8988T (cell line): ENCODE measurements at regions not wholly inside any gene's neighbourhood (a gene's known extent, or its start where the extent isn't known, plus 50 kb on each side); places are given as distances from the start of the nearest gene placed in this dataset.
"Not testable (repeated sequence)": the region's sequence is repeated elsewhere in the genome, so short reads cannot be mapped to it uniquely, and the experiment has no call there.

Experiments
- DNase-seq: peaks from one replicate; pipeline ENCODE4 v3.0.0; 2011

GRCh38 chr2:14756122-14756541 lies 123.6 kb downstream of the LRATD1 start:
- DNase-seq, result no peak

- DNase-seq, result no peak
These were observed 124.6 kb downstream of the LRATD1 start for GRCh38 chr2:14756981-14757657.

- DNase-seq, result no peak
These were observed 126.6 kb downstream of the LRATD1 start for GRCh38 chr2:14759082-14759481.

GRCh38 chr2:14760169-14760568 lies 127.7 kb downstream of the LRATD1 start:
- DNase-seq, result no peak

- no peak for DNase-seq
These were observed 128.6 kb downstream of the LRATD1 start for GRCh38 chr2:14761118-14761517.

GRCh38 chr2:14773696-14774095 lies 141.2 kb downstream of the LRATD1 start:
- DNase-seq, result no peak

GRCh38 chr2:14774436-14774968 lies 142.0 kb downstream of the LRATD1 start:
- no peak for DNase-seq

GRCh38 chr2:14776216-14776615 lies 143.7 kb downstream of the LRATD1 start:
- no peak for DNase-seq

GRCh38 chr2:14778015-14778414 lies 145.5 kb downstream of the LRATD1 start:
- DNase-seq, result peak; percentile 11

- DNase-seq, result no peak
These were observed 146.7 kb downstream of the LRATD1 start for GRCh38 chr2:14779252-14779651.

- no peak for DNase-seq
These were observed 148.6 kb downstream of the LRATD1 start for GRCh38 chr2:14781142-14781541.

GRCh38 chr2:14788814-14789213 lies 156.3 kb downstream of the LRATD1 start:
- not testable (repeated sequence) for DNase-seq

GRCh38 chr2:14790041-14790640 lies 157.6 kb downstream of the LRATD1 start:
- no peak for DNase-seq

GRCh38 chr2:14803994-14804393 lies 171.5 kb downstream of the LRATD1 start:
- no peak for DNase-seq

GRCh38 chr2:14804902-14805301 lies 172.4 kb downstream of the LRATD1 start:
- no peak for DNase-seq

GRCh38 chr2:14806613-14807012 lies 174.1 kb downstream of the LRATD1 start:
- DNase-seq, result no peak

- DNase-seq, result no peak
These were observed 182.7 kb downstream of the LRATD1 start for GRCh38 chr2:14815201-14815600.

GRCh38 chr2:14816069-14817060 lies 183.8 kb downstream of the LRATD1 start:
- no peak for DNase-seq

- no peak for DNase-seq
These were observed 185.3 kb downstream of the LRATD1 start for GRCh38 chr2:14817848-14818247.

- no peak for DNase-seq
These were observed 194.0 kb downstream of the LRATD1 start for GRCh38 chr2:14826518-14826917.

- no peak for DNase-seq
These were observed 194.9 kb downstream of the LRATD1 start for GRCh38 chr2:14827226-14828023.

GRCh38 chr2:14828223-14828622 lies 195.7 kb downstream of the LRATD1 start:
- DNase-seq, result no peak
